HepG2 (cell line): ENCODE measurements at regions not wholly inside any gene's neighbourhood (a gene's known extent, or its start where the extent isn't known, plus 50 kb on each side); places are given as distances from the start of the nearest gene placed in this dataset.

ENCODE experiments used
- ATAC-seq: fragments of 200-7000 bp; cut with Tn5 transposase; 3 replicates; pipeline ENCODE4 v1.9.1; 2020; ENCODE audit warnings: mild to moderate bottlenecking, moderate library complexity
- BruUV-seq: library from RNA; stranded (reverse); fragments of 400-500 nt; replicated peaks from 2 replicates; lab custom pipeline; 2021; lab: Mats Ljungman, UMichigan
- CTCF ChIA-PET: fragments of 300-600 bp; formaldehyde crosslinking; extraction: SDS; loops from one replicate; lab custom pipeline; 2021; ENCODE audit warnings: low total read pairs, inconsistent platforms, low intra/inter-chr PET ratio; lab: Yijun Ruan, JAX
- POLR2A ChIA-PET: fragments of 350-600 bp; sonication (Branson Sonifier 250); formaldehyde crosslinking; loops from one replicate; lab custom pipeline; 2020; ENCODE audit warnings: antibody characterized with exemption, inconsistent platforms; lab: Yijun Ruan, JAX
- DNase-seq: peaks from one replicate; pipeline ENCODE4 v3.0.0-alpha.2; 2015; ENCODE audit warnings: low spot score
- FAIRE-seq: peaks from 3 replicates; lab custom pipeline; 2011; peaks lifted over from hg19 to GRCh38; lab: Jason Lieb, UNC
- H2AFZ ChIP-seq: one replicate; pipeline ENCODE4 v1.6.1; 2011; ENCODE audit warnings: low read length, inconsistent platforms
- H3K27ac ChIP-seq: fragments of 300-600 bp; 3 replicates; pipeline ENCODE4 v1.8.0; 2011; ENCODE audit warnings: mixed run types, mild to moderate bottlenecking, mixed read lengths, low read length, inconsistent platforms; ENCODE audit not compliant: insufficient read depth; ENCODE audit errors: extremely low read length
- H3K27me3 ChIP-seq, 2 experiments: fragments of 200-600 bp in 1 of 2; 2 replicates in 1 of 2; 3 replicates in 1 of 2; pipeline versions ENCODE4 v1.6.0 to v1.8.0; 2011; ENCODE audit warnings: low read length in 2 of 2, mild to moderate bottlenecking in 2 of 2, moderate library complexity in 2 of 2, inconsistent platforms in 1 of 2; ENCODE audit not compliant: insufficient read depth in 2 of 2, control insufficient read depth in 1 of 2
- H3K36me3 ChIP-seq, 2 experiments: fragments of 200-600 bp in 1 of 2; replicated peaks in 1 of 2; 2 replicates in 1 of 2; 3 replicates in 1 of 2; pipeline versions ENCODE4 v1.5.1 to v1.8.0; 2011; ENCODE audit warnings: low read length in 2 of 2, inconsistent platforms in 1 of 2; ENCODE audit not compliant: insufficient read depth in 2 of 2, control insufficient read depth in 1 of 2
- H3K4me1 ChIP-seq: 2 replicates; pipeline ENCODE4 v1.5.1; 2012; ENCODE audit warnings: low read length, inconsistent platforms; ENCODE audit not compliant: insufficient read depth
- H3K4me2 ChIP-seq: 2 replicates; pipeline ENCODE4 v1.6.0; 2011; ENCODE audit warnings: low read depth, low read length, inconsistent platforms
- H3K4me3 ChIP-seq, 3 experiments: fragments of 200-600 bp in 1 of 3; sonication (generic), shearing (Covaris generic) in 1 of 3; replicated peaks in 1 of 3; 2 replicates each; pipeline ENCODE4 v1.5.1; 2011 to 2016; ENCODE audit warnings: low read length in 3 of 3, inconsistent platforms in 2 of 3, low read depth in 2 of 3, mild to moderate bottlenecking in 2 of 3, control low read depth in 1 of 3, mixed read lengths in 1 of 3; ENCODE audit not compliant: insufficient read depth in 1 of 3
- H3K79me2 ChIP-seq: one replicate; pipeline ENCODE4 v1.6.1; 2011; ENCODE audit warnings: low read length, inconsistent platforms; ENCODE audit not compliant: insufficient read depth
- H3K9ac ChIP-seq: 2 replicates; pipeline ENCODE4 v1.6.0; 2011; ENCODE audit warnings: mild to moderate bottlenecking, low read depth, low read length, inconsistent platforms; ENCODE audit not compliant: insufficient read depth
- H3K9me3 ChIP-seq: 2 replicates; pipeline ENCODE4 v1.5.1; 2012; ENCODE audit warnings: mild to moderate bottlenecking, low read length
- H4K20me1 ChIP-seq: 2 replicates; pipeline ENCODE4 v1.6.0; 2011; ENCODE audit warnings: inconsistent platforms, mild to moderate bottlenecking, low read length, moderate library complexity; ENCODE audit not compliant: insufficient read depth
- CENPBD1 ChIP-seq: sonication (generic); formaldehyde crosslinking; IDR thresholded peaks from 2 replicates; pipeline ENCODE4 v1.8.0; 2022; ENCODE audit warnings: missing genetic modification reagents, low read depth, mild to moderate bottlenecking, borderline replicate concordance
- EP300 ChIP-seq, 3 experiments: sonication (generic) in 1 of 3; formaldehyde crosslinking in 1 of 3; IDR thresholded peaks; 2 replicates each; pipeline versions ENCODE4 v1.5.1 to v1.6.1; 2011 to 2020; ENCODE audit warnings: low read depth in 2 of 3, low read length in 2 of 3, borderline replicate concordance in 1 of 3, improper control_type of control experiment in 1 of 3, mild to moderate bottlenecking in 1 of 3, missing genetic modification reagents in 1 of 3, moderate library complexity in 1 of 3
- HIVEP1 ChIP-seq: sonication (generic); formaldehyde crosslinking; IDR thresholded peaks from 2 replicates; pipeline ENCODE4 v1.4.0; 2020; ENCODE audit warnings: mild to moderate bottlenecking, missing genetic modification reagents
- MIXL1 ChIP-seq: IDR thresholded peaks from 2 replicates; pipeline ENCODE4 v1.6.1; 2016
- MTF2 ChIP-seq: sonication (generic); formaldehyde crosslinking; IDR thresholded peaks from 2 replicates; pipeline ENCODE4 v1.5.0; 2020; ENCODE audit warnings: missing genetic modification reagents, borderline replicate concordance
- NFE2 ChIP-seq: sonication (generic); formaldehyde crosslinking; IDR thresholded peaks from 2 replicates; pipeline ENCODE4 v1.4.0; 2020; ENCODE audit warnings: missing genetic modification reagents
- RAD51 ChIP-seq: fragments of 450-650 bp; IDR thresholded peaks from 2 replicates; pipeline ENCODE4 v1.6.1; 2016; ENCODE audit warnings: borderline replicate concordance
- RBAK ChIP-seq: sonication (generic); formaldehyde crosslinking; IDR thresholded peaks from 2 replicates; pipeline ENCODE4 v1.5.1; 2020; ENCODE audit warnings: mild to moderate bottlenecking, missing genetic modification reagents
- RFX1 ChIP-seq: fragments of 450-650 bp; IDR thresholded peaks from 2 replicates; pipeline ENCODE4 v1.6.1; 2017
- SRY ChIP-seq: sonication (generic); formaldehyde crosslinking; IDR thresholded peaks from 2 replicates; pipeline ENCODE4 v1.8.0; 2022; ENCODE audit warnings: mild to moderate bottlenecking, missing genetic modification reagents
- ZBTB46 ChIP-seq: sonication (generic); formaldehyde crosslinking; IDR thresholded peaks from 2 replicates; pipeline ENCODE4 v1.4.0; 2020; ENCODE audit warnings: mild to moderate bottlenecking, missing genetic modification reagents, borderline replicate concordance
- ZFYVE20 ChIP-seq: sonication (generic); formaldehyde crosslinking; IDR thresholded peaks from 2 replicates; pipeline ENCODE4 v1.8.0; 2023; ENCODE audit warnings: low read depth, mild to moderate bottlenecking, moderate library complexity, missing genetic modification reagents, borderline replicate concordance
- ZNF350 ChIP-seq: sonication (generic); formaldehyde crosslinking; IDR thresholded peaks from 2 replicates; pipeline ENCODE4 v1.4.0; 2020; ENCODE audit warnings: mild to moderate bottlenecking, low read depth, missing genetic modification reagents, borderline replicate concordance
- ZNF580 ChIP-seq: IDR thresholded peaks from 2 replicates; pipeline ENCODE4 v1.6.1; 2016; ENCODE audit warnings: low read depth, borderline replicate concordance
- ZNF780A ChIP-seq: sonication (generic); formaldehyde crosslinking; IDR thresholded peaks from 2 replicates; pipeline ENCODE4 v1.8.0; 2022; ENCODE audit warnings: mild to moderate bottlenecking, missing genetic modification reagents, moderate library complexity
- WGBS: methylation state at CpG from one replicate; pipeline ENCODE4 v1.1.6; 2017; ENCODE audit warnings: low lambda C conversion rate; 5-methylcytosine and 5-hydroxymethylcytosine counted together
- in situ Hi-C: cut with HindIII; loops from 2 replicates; pipeline ENCODE4 v1.10.0; 2017; ENCODE audit warnings: low pct_unique_long_range_greater_than_20kb; ENCODE audit not compliant: extremely low pct_ligation_motif_present
- intact Hi-C: fragments of 100-400 bp; cut with micrococcal nuclease; formaldehyde crosslinking; loops from one replicate; pipeline ENCODE4 v1.10.0; 2022; ENCODE audit not compliant: unreplicated experiment
- TF ChIP-seq, protein P1 (sequence below): sonication (generic); formaldehyde crosslinking; IDR thresholded peaks from 2 replicates; pipeline ENCODE4 v1.4.0; 2020; ENCODE audit warnings: mild to moderate bottlenecking, missing genetic modification reagents

DNA sequence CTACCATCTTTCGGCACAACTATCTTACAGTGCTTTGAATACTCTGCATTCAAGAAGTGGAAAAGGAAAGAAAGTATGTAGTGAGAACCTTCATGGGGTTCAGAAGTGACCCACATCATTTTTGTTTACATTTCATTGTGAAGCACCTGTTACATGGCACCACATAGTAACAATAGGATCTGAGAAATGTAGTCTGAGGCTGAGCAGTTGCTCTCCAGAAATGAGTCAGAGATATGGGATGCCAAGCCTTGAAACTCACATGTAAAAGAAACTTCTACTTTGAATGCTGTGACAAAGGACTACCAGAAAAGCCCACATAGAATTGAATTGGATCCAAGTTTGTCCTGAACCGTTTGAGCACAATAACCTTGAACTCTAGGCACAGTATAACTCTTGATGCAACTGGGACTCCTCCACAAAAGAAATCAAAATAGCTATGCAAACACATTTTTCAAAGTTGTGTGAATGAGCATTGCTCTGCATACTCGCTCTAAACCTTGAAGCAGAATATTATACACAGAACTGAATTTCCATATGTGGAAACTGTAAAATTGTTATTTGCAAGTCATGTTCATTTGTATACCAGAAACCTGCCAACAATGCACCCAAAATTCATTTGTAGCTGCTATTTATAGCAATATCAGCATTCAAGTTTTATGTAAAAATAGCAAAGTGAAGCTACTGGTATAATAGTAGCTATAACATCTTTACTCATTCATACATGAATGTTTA, 400.9 kb upstream of the POU3F2 start:
- FAIRE-seq: no peak
- Histone ChIP-seq H4K20me1 (no peaks in the 10 kb centered on the region), H2AFZ (no peak overlapping the region), H3K27ac (no peak overlapping the region), H3K4me1 (no peaks in the 10 kb centered on the region), H3K4me2 (no peak overlapping the region), H3K79me2 (no peaks in the 10 kb centered on the region), H3K27me3 (no peaks in the 10 kb centered on the region), H3K9ac (no peak overlapping the region), H3K36me3 (no peaks in the 10 kb centered on the region), H3K4me3 (no peak overlapping the region), H3K9me3 (no peaks in the 10 kb centered on the region)
- ATAC-seq: no peak
- CTCF ChIA-PET: no interaction called here
- in situ Hi-C loops: no loop called here
- 32% methylated on average over 3 of the region's 3 CpGs for WGBS
- no peak for TF ChIP-seq SRY (CRISPR knock-in tag)
- no peak for TF ChIP-seq ZFYVE20 (CRISPR knock-in tag)
- TF ChIP-seq NFE2 (CRISPR knock-in tag): no peak
- TF ChIP-seq RFX1: no peak
- TF ChIP-seq RAD51: no peak
- no peak for TF ChIP-seq RBAK
- TF ChIP-seq, protein P1, sequence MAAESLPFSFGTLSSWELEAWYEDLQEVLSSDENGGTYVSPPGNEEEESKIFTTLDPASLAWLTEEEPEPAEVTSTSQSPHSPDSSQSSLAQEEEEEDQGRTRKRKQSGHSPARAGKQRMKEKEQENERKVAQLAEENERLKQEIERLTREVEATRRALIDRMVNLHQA: no peak
- no peak for TF ChIP-seq ZNF580
- POLR2A ChIA-PET: no interaction called here
- DNase-seq: no peak
- intact Hi-C loops: no loop called here
- BruUV-seq: no TSS peak

GRCh38 chr6:98443633-98444032, 390.7 kb upstream of the POU3F2 start:
- Histone ChIP-seq H3K4me1 (no peaks in the 10 kb centered on the region), H2AFZ (no peak overlapping the region), H3K36me3 (no peaks in the 10 kb centered on the region), H3K79me2 (no peaks in the 10 kb centered on the region), H3K4me2 (no peak overlapping the region), H3K9ac (no peak overlapping the region), H3K4me3 (no peak overlapping the region), H4K20me1 (no peaks in the 10 kb centered on the region), H3K9me3 (no peaks in the 10 kb centered on the region), H3K27me3 (no peaks in the 10 kb centered on the region), H3K27ac (no peak overlapping the region)
- CTCF ChIA-PET: no interaction called here
- POLR2A ChIA-PET: no interaction called here
- FAIRE-seq (no peak), DNase-seq (no peak), ATAC-seq (no peak)
- 0% methylated on average over 1 of the region's 1 CpG for WGBS
- in situ Hi-C loops (no loop called here), intact Hi-C loops (no loop called here)
- BruUV-seq: no TSS peak
- no peak for TF ChIP-seq MIXL1 (CRISPR knock-in tag)
- TF ChIP-seq ZBTB46 (CRISPR knock-in tag): no peak
- TF ChIP-seq ZNF780A (CRISPR knock-in tag): no peak
- no peak for TF ChIP-seq MTF2 (CRISPR knock-in tag)
- no peak for TF ChIP-seq ZNF350 (CRISPR knock-in tag)
- TF ChIP-seq EP300 (IDR thresholded peaks at IDR 0.05; ENCODE audit: low read depth in 2 of 2, low read length in 2 of 2): no peak
- TF ChIP-seq EP300 (CRISPR knock-in tag; IDR thresholded peaks at IDR 0.05; ENCODE audit: borderline replicate concordance): no peak
- no peak for TF ChIP-seq CENPBD1 (CRISPR knock-in tag)
- TF ChIP-seq HIVEP1 (CRISPR knock-in tag): no peak
